ENCODE measurements at regions not wholly inside any gene's neighbourhood (a gene's known extent, or its start where the extent isn't known, plus 50 kb on each side); places are given as distances from the start of the nearest gene placed in this dataset.
"Not testable (repeated sequence)": the region's sequence is repeated elsewhere in the genome, so short reads cannot be mapped to it uniquely, and the experiment has no call there.

GRCh38 chr17:21848510-21848909, 156.2 kb downstream of the KCNJ18 start:
- intact Hi-C loops (cut with DNase I); DNase-seq (ENCODE audit: low spot score): not testable (repeated sequence)

GRCh38 chr17:21849030-21849429, 156.7 kb downstream of the KCNJ18 start:
- intact Hi-C loops (cut with DNase I); DNase-seq (ENCODE audit: low spot score): not testable (repeated sequence)

- DNase-seq (ENCODE audit: low spot score); intact Hi-C loops (cut with DNase I): not testable (repeated sequence)
Observed at GRCh38 chr17:21850614-21851013, 158.3 kb downstream of the KCNJ18 start.
